ENCODE measurements at regions not wholly inside any gene's neighbourhood (a gene's known extent, or its start where the extent isn't known, plus 50 kb on each side); places are given as distances from the start of the nearest gene placed in this dataset.

GRCh38 chr20:18971121-18971520 lies 157.5 kb downstream of the SCP2D1 start:
- no peak for TF ChIP-seq CTCF (conservative IDR thresholded peaks at IDR 0.05; ENCODE audit: low read length)
- no peak for TF ChIP-seq EZH2phosphoT487 (IDR thresholded peaks at IDR 0.05; ENCODE audit: borderline replicate concordance)

Measured in Loucy (cell line).